ENCODE measurements at regions not wholly inside any gene's neighbourhood (a gene's known extent, or its start where the extent isn't known, plus 50 kb on each side); places are given as distances from the start of the nearest gene placed in this dataset.
A peak's percentile ranks its signal among the peaks of the same experiment; 100 is the strongest.

DNA sequence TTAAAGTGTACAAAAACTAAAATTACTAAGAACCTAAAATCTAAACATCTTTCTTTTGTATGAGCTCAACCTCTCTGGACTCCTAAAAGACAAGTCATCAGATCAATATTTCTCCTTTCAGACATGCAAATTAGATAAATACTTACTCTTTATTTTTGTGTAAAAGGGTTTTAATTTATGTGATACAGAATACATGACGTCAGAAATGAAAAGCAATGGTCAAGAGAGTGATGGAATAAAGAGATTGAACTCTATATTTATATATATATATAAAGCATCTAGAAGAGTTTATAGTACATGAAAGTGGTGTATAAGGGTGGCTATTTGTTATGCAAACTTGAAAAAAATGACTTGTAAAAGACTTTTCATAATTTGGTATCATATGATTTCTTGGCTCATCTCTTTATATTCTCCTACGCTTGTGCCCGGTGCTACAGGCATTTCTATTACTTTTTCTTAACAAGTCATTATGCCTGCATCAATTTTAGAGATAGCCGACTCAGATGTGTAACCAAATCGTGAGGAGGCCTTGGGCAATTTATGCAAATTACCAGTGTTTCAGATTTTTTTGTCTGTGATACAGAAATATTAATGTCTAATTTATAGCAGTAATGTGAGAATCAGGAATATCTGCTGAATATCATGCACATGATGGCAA lies 186.0 kb upstream of the OLFM3 start:
- no peak overlapping the region for H3K4me3 ChIP-seq
- no peaks in the 10 kb centered on the region for H3K4me1 ChIP-seq
- no peak overlapping the region for H3K27ac ChIP-seq
- H3K36me3 ChIP-seq = no peaks in the 10 kb centered on the region
- no peaks in the 10 kb centered on the region for H3K9me3 ChIP-seq
- no peak for TF ChIP-seq POLR2A (IDR thresholded peaks at IDR 0.05)
- TF ChIP-seq EP300 (IDR thresholded peaks at IDR 0.05) = no peak
- TF ChIP-seq, protein P1, sequence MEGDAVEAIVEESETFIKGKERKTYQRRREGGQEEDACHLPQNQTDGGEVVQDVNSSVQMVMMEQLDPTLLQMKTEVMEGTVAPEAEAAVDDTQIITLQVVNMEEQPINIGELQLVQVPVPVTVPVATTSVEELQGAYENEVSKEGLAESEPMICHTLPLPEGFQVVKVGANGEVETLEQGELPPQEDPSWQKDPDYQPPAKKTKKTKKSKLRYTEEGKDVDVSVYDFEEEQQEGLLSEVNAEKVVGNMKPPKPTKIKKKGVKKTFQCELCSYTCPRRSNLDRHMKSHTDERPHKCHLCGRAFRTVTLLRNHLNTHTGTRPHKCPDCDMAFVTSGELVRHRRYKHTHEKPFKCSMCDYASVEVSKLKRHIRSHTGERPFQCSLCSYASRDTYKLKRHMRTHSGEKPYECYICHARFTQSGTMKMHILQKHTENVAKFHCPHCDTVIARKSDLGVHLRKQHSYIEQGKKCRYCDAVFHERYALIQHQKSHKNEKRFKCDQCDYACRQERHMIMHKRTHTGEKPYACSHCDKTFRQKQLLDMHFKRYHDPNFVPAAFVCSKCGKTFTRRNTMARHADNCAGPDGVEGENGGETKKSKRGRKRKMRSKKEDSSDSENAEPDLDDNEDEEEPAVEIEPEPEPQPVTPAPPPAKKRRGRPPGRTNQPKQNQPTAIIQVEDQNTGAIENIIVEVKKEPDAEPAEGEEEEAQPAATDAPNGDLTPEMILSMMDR (IDR thresholded peaks at IDR 0.05) = no peak
- TF ChIP-seq POLR2AphosphoS5 (IDR thresholded peaks at IDR 0.05) = no peak
- no peaks in the 10 kb centered on the region for H3K27me3 ChIP-seq
- DNase-seq (no peak), ATAC-seq (ENCODE audit: low FRiP score in 2 of 2) (no peak)
- 79 to 84% methylated on average over 5 of the region's 5 CpGs for WGBS, 2 donors

DNA sequence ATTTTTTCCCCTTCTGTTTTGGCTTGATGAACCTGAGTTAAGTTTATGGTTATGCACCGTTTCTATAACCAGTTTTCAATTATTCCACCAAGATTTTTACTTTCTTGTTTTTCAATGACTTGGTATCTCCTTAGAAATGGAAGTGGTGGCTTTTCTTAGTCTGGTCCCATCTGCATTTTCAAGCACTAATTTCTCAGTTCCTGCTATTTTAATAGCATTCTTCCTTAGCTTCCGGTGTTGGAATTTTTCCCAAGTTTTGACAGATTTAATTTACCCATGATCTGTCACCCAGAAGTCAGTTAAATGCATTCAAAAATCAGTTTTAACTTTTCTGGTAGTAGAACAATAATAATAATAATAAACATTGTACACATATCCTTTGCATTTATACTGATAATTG lies 184.6 kb upstream of the OLFM3 start:
- Histone ChIP-seq H3K36me3 (no peaks in the 10 kb centered on the region), H3K4me1 (no peaks in the 10 kb centered on the region), H3K4me3 (no peak overlapping the region), H3K27ac (no peak overlapping the region), H3K27me3 (no peaks in the 10 kb centered on the region), H3K9me3 (no peaks in the 10 kb centered on the region)
- DNase-seq = no peak
- no peak for TF ChIP-seq POLR2AphosphoS5 (IDR thresholded peaks at IDR 0.05)
- WGBS, 2 donors = 70 to 82% methylated on average over 2 of the region's 2 CpGs
- no peak for ATAC-seq (ENCODE audit: low FRiP score in 2 of 2)

- WGBS, 2 donors = 87 to 90% methylated on average over 2 of the region's 2 CpGs
- Histone ChIP-seq H3K4me3 (no peak overlapping the region), H3K4me1 (no peaks in the 10 kb centered on the region), H3K27me3 (no peaks in the 10 kb centered on the region), H3K36me3 (no peaks in the 10 kb centered on the region), H3K27ac (no peak overlapping the region), H3K9me3 (no peaks in the 10 kb centered on the region)
- ATAC-seq (ENCODE audit: low FRiP score in 2 of 2) (no peak), DNase-seq (no peak)
- no peak for TF ChIP-seq POLR2AphosphoS5 (IDR thresholded peaks at IDR 0.05)
- TF ChIP-seq EP300 (IDR thresholded peaks at IDR 0.05) = no peak
- TF ChIP-seq, protein P1 (IDR thresholded peaks at IDR 0.05) = no peak
- TF ChIP-seq POLR2A (IDR thresholded peaks at IDR 0.05) = no peak
Measured at GRCh38 chr1:102178480-102178879, 181.8 kb upstream of the OLFM3 start.

DNA sequence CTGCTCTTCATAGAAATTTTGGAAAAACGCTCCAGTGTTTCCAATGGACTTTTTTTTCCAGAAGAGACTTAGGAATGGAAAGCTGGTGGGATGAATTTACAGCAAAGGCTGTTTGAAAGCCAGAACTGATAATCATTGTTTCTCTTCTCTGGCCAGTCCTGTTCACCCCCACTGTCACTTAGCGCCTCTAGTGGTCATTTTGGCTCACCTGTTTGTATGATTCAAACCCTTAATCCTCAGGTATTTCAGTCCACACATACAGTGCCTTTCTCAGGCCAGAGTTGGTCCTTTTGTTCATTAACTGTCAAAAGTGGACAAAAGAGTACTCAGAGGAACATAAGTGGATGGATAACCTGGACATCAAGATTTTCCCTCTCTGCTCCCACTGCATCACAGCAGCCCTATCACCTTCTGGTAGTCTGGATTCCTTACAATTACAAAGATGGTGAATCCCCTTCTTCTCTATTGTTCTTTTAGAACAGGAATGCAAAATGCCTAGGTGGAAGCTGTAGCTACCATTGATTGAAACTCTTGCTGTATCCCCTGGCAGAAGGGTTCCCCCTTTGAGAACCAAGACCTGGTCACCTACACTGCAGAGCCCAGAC lies 177.6 kb upstream of the OLFM3 start:
- ATAC-seq (ENCODE audit: low FRiP score in 2 of 2) (no peak), DNase-seq (no peak)
- 21 to 23% methylated on average over 2 of the region's 2 CpGs for WGBS, 2 donors
- no peaks in the 10 kb centered on the region for H3K9me3 ChIP-seq
- H3K36me3 ChIP-seq = no peaks in the 10 kb centered on the region
- no peak overlapping the region for H3K4me3 ChIP-seq
- no peaks in the 10 kb centered on the region for H3K4me1 ChIP-seq
- no peak overlapping the region for H3K27ac ChIP-seq
- TF ChIP-seq EP300 (IDR thresholded peaks at IDR 0.05) = no peak
- TF ChIP-seq, protein P1 (IDR thresholded peaks at IDR 0.05) = peak in 1 of 6 experiments; percentile 6
- H3K27me3 ChIP-seq = no peaks in the 10 kb centered on the region

- H3K4me3 ChIP-seq = no peak overlapping the region
- H3K27me3 ChIP-seq = no peaks in the 10 kb centered on the region
- H3K4me1 ChIP-seq = no peaks in the 10 kb centered on the region
- no peak overlapping the region for H3K27ac ChIP-seq
- no peaks in the 10 kb centered on the region for H3K9me3 ChIP-seq
- DNase-seq (no peak), ATAC-seq (ENCODE audit: low FRiP score in 2 of 2) (no peak)
- no peaks in the 10 kb centered on the region for H3K36me3 ChIP-seq
- 87 to 92% methylated on average over 1 of the region's 1 CpG for WGBS, 2 donors
- TF ChIP-seq EP300 (IDR thresholded peaks at IDR 0.05) (no peak), POLR2A (IDR thresholded peaks at IDR 0.05) (no peak), POLR2AphosphoS5 (IDR thresholded peaks at IDR 0.05) (no peak)
- TF ChIP-seq, protein P1 (IDR thresholded peaks at IDR 0.05) = no peak
Measured at GRCh38 chr1:102172200-102172599, 175.5 kb upstream of the OLFM3 start.

Data from upper lobe of left lung (tissue), 6 donors.